Coronary artery (tissue), 2 donors: ENCODE measurements at regions not wholly inside any gene's neighbourhood (a gene's known extent, or its start where the extent isn't known, plus 50 kb on each side); places are given as distances from the start of the nearest gene placed in this dataset.
"Not testable (repeated sequence)": the region's sequence is repeated elsewhere in the genome, so short reads cannot be mapped to it uniquely, and the experiment has no call there.

Experiments used
- DNase-seq: peaks from one replicate; pipeline ENCODE4 v3.0.0-alpha.2; 2017; ENCODE audit warnings: low spot score
- H3K27ac ChIP-seq, 2 donors: fragments of 200-600 bp; sonication (generic); one replicate each; pipeline ENCODE4 v1.5.1; 2016 to 2019
- H3K4me3 ChIP-seq: fragments of 200-600 bp; sonication (generic); 2 replicates; pipeline ENCODE4 v1.5.1; 2016; ENCODE audit warnings: mild to moderate bottlenecking, moderate library complexity
- TF ChIP-seq, protein P1 (sequence below): fragments of 200-600 bp; sonication (generic); IDR thresholded peaks from one replicate; pipeline ENCODE4 v1.5.1; 2019; ENCODE audit warnings: antibody characterized with exemption

DNA sequence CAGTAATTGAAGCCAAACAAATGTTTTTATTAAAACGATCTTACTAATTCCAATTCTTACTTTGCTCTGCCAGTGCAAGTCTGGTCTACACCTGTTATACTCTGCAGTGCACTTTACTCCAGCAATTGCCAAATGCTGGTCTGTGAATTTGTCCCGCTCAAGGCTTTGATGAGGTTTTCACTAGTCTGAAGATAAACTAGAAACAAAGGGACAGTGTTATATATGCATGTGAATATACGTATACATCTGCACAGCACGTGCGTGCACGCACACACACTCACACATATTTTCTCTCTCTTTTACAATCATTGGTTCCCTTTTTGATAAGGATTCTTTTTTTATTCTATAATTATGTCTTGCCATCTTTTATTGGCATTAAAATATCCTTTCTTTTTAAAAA is 88.5 kb upstream of the LCORL start:
- DNase-seq: no peak

DNA sequence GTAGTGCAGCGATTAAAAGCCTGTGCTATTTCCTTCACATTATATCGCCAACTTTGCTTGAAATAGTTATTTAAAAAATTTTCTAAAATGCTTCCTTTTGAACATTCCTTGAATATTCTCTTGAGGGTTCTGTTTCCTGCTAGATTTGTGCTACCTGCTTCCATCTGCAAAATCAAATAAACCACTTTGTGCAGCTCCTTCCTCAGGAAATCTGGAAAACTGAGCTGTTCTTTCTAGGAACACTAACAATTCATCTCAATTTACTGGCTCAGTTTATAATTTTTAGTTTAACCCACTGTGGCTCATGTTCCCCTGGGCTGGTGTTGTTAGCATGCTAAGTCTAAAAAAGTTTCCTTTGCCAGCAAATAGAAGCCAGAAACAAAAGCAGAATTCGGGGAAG is 88.1 kb upstream of the LCORL start:
- TF ChIP-seq, protein P1, sequence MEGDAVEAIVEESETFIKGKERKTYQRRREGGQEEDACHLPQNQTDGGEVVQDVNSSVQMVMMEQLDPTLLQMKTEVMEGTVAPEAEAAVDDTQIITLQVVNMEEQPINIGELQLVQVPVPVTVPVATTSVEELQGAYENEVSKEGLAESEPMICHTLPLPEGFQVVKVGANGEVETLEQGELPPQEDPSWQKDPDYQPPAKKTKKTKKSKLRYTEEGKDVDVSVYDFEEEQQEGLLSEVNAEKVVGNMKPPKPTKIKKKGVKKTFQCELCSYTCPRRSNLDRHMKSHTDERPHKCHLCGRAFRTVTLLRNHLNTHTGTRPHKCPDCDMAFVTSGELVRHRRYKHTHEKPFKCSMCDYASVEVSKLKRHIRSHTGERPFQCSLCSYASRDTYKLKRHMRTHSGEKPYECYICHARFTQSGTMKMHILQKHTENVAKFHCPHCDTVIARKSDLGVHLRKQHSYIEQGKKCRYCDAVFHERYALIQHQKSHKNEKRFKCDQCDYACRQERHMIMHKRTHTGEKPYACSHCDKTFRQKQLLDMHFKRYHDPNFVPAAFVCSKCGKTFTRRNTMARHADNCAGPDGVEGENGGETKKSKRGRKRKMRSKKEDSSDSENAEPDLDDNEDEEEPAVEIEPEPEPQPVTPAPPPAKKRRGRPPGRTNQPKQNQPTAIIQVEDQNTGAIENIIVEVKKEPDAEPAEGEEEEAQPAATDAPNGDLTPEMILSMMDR: no peak
- no peak for DNase-seq
- Histone ChIP-seq H3K27ac (no peak overlapping the region), H3K4me3 (no peak overlapping the region)

More for the DNA sequence above, 88.5 kb upstream of the LCORL start:
- Histone ChIP-seq H3K27ac (no peak overlapping the region), H3K4me3 (no peak overlapping the region)
- TF ChIP-seq, protein P1: no peak

DNA sequence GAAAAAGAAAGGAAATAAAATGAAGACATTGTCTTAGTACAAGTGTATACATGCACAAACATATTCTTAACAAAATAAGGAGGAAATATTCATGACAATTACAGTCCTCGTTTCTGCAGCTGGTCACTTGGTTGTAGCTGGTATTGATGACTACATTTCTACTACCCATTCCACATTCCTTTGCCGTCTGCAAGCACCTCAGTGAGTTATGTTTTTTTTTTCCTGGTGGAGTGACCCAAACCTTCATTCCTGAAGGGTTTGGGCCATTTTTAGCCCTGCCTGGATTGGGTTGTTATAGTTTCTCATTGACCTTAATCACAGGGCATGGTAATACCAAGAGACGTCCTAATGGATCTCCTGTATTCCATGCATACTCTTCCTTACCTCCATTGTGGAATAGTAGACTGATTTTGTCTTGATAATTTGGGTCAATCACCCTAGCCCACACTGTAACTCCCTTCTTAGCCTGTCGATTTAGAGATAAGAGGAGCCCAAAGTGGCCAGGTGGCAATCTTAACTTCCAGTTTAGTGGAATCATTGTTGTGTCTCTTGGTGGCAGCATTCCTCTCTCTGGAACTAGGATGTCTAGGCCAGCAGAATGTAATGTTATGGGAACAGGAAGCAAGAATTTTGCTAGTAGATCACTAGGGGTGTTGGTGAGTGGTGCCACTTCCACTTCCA is 86.4 kb upstream of the LCORL start:
- not testable (repeated sequence) for DNase-seq, H3K4me3 ChIP-seq, H3K27ac ChIP-seq

DNA sequence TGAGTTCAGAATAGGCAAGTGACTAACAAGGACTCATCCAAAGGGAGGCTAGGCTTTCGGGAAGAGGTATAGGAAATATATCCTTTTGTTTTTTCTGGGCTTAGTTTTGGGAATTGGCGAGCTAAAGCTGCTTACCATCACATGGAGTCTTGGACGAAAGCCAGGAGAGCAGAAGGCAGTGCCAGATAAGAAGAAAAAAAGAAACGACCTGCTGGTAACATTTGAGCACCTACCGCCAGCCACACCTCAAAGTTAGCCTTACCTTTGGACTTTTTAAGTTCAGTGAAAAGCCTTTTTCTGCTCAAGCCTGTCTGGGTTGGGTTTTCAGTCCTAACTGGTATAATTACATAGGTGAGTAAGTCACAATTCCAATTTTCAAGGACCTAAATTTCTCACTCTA is 85.1 kb upstream of the LCORL start:
- TF ChIP-seq, protein P1: no peak
- Histone ChIP-seq H3K4me3 (no peak overlapping the region), H3K27ac (no peak overlapping the region)
- no peak for DNase-seq

DNA sequence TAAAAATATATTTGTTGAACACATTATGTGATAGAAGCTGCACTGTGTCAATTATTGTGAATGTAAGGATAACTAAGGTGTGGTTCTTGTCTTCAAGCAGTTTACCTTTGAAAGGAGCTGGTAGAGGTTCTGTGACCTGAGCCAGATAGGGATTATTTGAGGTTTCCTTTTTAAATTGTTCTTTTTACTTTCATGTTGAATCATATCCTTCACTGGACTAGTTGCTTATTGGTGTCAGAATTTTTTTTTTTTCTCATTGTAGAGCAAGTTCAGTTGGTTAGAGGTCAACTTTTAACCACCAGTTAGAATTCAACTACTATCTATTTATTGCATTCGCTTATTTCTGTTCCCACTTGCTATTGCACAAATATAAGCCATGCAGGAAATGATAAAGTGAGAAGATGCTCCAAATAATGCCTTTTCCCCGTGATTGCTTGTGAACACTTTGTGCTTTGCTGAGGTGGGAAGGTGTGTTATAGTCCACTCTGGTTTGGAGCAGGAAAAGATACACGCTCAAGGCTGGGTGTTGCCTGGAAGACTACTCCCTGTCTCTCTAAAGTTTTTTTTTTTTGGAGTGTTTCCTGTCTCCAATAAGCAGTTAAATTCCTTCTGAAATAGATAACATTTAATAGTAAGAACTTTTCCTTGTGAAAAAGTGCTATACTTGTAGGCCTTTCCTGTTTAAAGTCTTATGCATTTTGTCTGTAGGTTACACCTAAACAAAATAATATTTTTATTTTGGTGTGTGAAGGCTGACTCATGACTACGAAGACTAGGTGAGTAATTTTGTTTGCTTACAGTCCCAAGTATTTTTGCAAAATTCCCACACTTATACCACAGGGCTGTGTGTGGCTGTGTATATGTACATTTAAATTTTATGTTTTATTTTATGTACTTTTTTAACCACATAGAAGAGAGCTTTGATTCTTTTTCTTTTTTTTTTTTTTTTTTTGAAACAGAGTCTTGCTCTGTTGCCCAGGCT is 83.8 kb upstream of the LCORL start:
- DNase-seq: no peak
- H3K4me3 ChIP-seq: no peak overlapping the region
- H3K27ac ChIP-seq: no peak overlapping the region
- TF ChIP-seq, protein P1: no peak

DNA sequence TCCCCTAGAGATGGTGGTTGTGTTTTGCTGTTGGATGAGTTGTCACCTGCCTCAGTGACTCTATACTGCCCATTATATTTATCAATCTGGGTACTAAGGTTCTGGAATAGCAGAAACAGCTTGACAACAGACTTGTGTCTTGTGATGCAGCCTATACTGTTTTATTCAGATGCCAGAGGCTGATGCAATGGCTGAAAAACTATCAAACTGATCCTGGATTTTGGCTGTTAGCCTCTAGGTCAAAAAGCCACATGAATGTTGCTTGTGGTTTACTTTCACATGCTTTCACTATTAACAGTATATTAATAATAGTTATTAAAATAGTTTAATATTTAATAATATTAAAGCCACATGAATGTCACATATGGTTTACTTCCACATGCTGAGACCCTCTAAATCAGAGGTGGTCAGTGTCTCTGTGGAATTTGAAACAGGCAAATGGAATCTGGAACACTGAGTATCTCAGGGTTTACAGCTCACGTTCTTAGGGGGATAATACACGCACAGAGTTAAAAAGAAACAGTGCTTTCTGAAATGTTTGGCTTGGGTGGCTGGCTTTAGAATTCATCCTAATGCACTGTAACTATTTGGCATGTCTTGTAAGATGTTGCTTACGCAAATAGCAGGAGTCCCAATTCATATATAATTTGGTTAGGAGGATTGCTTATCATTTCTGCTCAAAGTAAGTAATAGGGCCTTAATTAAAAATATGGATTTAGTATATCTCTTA is 82.5 kb upstream of the LCORL start:
- no peak overlapping the region for H3K27ac ChIP-seq
- TF ChIP-seq, protein P1: no peak
- no peak for DNase-seq
- no peak overlapping the region for H3K4me3 ChIP-seq

DNA sequence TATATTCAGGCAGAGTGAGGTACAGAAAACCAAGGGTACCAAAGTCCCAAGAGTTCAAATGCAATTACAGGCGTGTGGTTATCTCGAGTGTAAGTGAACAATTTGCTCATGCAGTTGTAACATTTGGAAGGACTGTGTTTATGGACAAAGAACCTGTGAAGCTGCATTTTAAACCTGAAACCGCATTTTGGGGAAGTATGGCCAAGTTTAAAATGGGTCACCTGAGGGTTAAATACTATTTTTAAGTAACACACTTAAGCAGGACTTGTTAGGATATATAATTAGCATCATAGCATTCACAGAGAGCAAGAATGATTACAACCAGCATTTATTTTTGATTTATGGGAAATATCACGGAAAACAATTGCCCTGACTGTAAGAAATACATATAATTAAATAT is 79.1 kb upstream of the LCORL start:
- Histone ChIP-seq H3K4me3 (no peak overlapping the region), H3K27ac (no peak overlapping the region)
- no peak for DNase-seq
- TF ChIP-seq, protein P1: no peak

DNA sequence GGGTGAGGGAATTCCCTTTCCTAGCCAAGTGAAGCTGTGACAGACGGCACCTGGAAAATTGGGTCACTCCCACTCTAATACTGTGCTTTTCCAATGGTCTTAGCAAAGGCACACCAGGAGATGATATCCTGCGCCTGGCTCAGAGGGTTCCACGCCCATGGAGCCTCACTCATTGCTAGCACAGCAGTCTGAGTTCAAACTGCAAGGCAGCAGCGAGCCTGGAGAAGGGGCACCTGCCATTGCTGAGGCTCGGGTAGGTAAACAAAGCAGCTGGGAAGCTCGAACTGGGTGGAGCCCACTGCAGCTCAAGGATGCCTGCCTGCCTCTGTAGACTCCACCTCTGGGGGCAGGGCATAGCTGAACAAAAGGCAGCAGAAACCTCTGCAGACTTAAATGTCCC is 68.9 kb upstream of the LCORL start:
- H3K4me3 ChIP-seq, DNase-seq, H3K27ac ChIP-seq: not testable (repeated sequence)
